ENCODE measurements at regions not wholly inside any gene's neighbourhood (a gene's known extent, or its start where the extent isn't known, plus 50 kb on each side); places are given as distances from the start of the nearest gene placed in this dataset.
"Not testable (repeated sequence)": the region's sequence is repeated elsewhere in the genome, so short reads cannot be mapped to it uniquely, and the experiment has no call there.

DNA sequence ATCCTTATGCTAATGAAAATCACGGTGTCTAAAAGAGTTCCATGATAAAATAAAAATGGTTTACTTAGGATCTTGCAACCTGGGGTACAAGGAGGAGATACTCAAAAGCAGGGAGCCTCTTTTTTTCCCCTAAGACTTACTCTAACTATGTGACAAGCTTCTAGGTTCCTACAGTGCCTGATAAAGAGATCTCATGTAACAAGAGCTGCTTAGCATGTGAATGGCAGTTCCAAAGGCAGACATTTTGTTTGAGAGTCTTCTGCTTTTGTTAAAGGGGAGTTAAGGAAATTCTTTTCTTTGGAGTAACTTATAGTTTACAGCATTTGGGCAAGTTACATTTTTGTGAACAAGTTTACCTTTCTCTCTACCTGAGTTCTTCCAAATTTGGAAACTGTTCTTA is 945.8 kb upstream of the ADGRB3 start:
- Histone ChIP-seq H3K36me3 (ENCODE audit: control insufficient read depth in 2 of 2, extremely low read depth in 1 of 2, insufficient read depth in 2 of 2, low read length in 2 of 2) (no peaks in the 10 kb centered on the region), H3K27ac (ENCODE audit: insufficient read depth, low read depth, low read length) (no peak overlapping the region), H3K9me3 (replicated peaks; ENCODE audit: control insufficient read depth, insufficient read depth, low read length) (no peaks in the 10 kb centered on the region), H3K9ac (replicated peaks; ENCODE audit: extremely low read depth, insufficient read depth, low read length) (no peak overlapping the region), H3K4me2 (ENCODE audit: insufficient read depth, low read length) (no peak overlapping the region), H3K9me1 (replicated peaks; ENCODE audit: control insufficient read depth, extremely low read depth, insufficient read depth, low read length) (no peaks in the 10 kb centered on the region), H3K27me3 (ENCODE audit: control insufficient read depth in 2 of 2, insufficient read depth in 2 of 2, low read length in 2 of 2) (no peaks in the 10 kb centered on the region), H3K4me3 (replicated peaks in 1 of 3; ENCODE audit: insufficient read depth in 1 of 3, low read depth in 1 of 3, low read length in 3 of 3) (no peak overlapping the region), H4K20me1 (replicated peaks; ENCODE audit: control insufficient read depth, extremely low read depth, insufficient read depth, low read length) (no peaks in the 10 kb centered on the region), H3K4me1 (ENCODE audit: control insufficient read depth, extremely low read depth, insufficient read depth, low read length) (peaks cover 2% of the 10 kb centered on the region), H3K79me2 (ENCODE audit: control insufficient read depth, insufficient read depth, low read length) (no peaks in the 10 kb centered on the region), H2AFZ (ENCODE audit: low read depth, low read length) (no peak overlapping the region)
- ChIA-PET POLR2A (no interaction called here), CTCF (no interaction called here)
- no TSS peak for BruUV-seq (replicated peaks)
- DNase-seq (ENCODE audit: low read depth, low spot score) (no peak), FAIRE-seq (no peak)
- TF ChIP-seq MAX (IDR thresholded peaks at IDR 0.05; ENCODE audit: insufficient read depth, insufficient read length) (no peak), GATA2 (IDR thresholded peaks at IDR 0.05; ENCODE audit: insufficient read depth, insufficient read length, low read depth, low read length) (no peak), CTCF (IDR thresholded peaks at IDR 0.05; ENCODE audit: extremely low read depth in 1 of 2, insufficient read depth in 1 of 2, low read depth in 1 of 2, low read length in 2 of 2) (no peak), MYC (IDR thresholded peaks at IDR 0.05; ENCODE audit: low read depth, low read length) (no peak), POLR2A (IDR thresholded peaks at IDR 0.05; ENCODE audit: low read depth, low read length) (no peak), EZH2 (IDR thresholded peaks at IDR 0.05; ENCODE audit: borderline replicate concordance, low read depth, low read length, severe bottlenecking) (no peak), POLR2AphosphoS5 (IDR thresholded peaks at IDR 0.05; ENCODE audit: insufficient read depth, low read depth, low read length) (no peak)
- dilution Hi-C loops (cut with MboI; ENCODE audit: extremely low pct_ligation_motif_present, low sequenced_read_pairs) = no loop called here
- intact Hi-C loops (cut with micrococcal nuclease) = no loop called here

GRCh38 chr6:67687396-67687795 is 947.7 kb upstream of the ADGRB3 start:
- H4K20me1 ChIP-seq (replicated peaks; ENCODE audit: control insufficient read depth, extremely low read depth, insufficient read depth, low read length) = no peaks in the 10 kb centered on the region
- no peak overlapping the region for H3K4me2 ChIP-seq (ENCODE audit: insufficient read depth, low read length)
- no TSS peak for BruUV-seq (replicated peaks)
- dilution Hi-C loops (cut with MboI; ENCODE audit: extremely low pct_ligation_motif_present, low sequenced_read_pairs) (no loop called here), intact Hi-C loops (cut with micrococcal nuclease) (no loop called here)
- H3K36me3 ChIP-seq (ENCODE audit: control insufficient read depth in 2 of 2, extremely low read depth in 1 of 2, insufficient read depth in 2 of 2, low read length in 2 of 2) = no peaks in the 10 kb centered on the region
- H2AFZ ChIP-seq (ENCODE audit: low read depth, low read length) = no peak overlapping the region
- no peak overlapping the region for H3K27ac ChIP-seq (ENCODE audit: insufficient read depth, low read depth, low read length)
- POLR2A ChIA-PET = no interaction called here
- H3K4me1 ChIP-seq (ENCODE audit: control insufficient read depth, extremely low read depth, insufficient read depth, low read length) = peaks cover 9% of the 10 kb centered on the region
- H3K9me1 ChIP-seq (replicated peaks; ENCODE audit: control insufficient read depth, extremely low read depth, insufficient read depth, low read length) = no peaks in the 10 kb centered on the region
- H3K79me2 ChIP-seq (ENCODE audit: control insufficient read depth, insufficient read depth, low read length) = no peaks in the 10 kb centered on the region
- CTCF ChIA-PET = no interaction called here
- H3K27me3 ChIP-seq (ENCODE audit: control insufficient read depth in 2 of 2, insufficient read depth in 2 of 2, low read length in 2 of 2) = no peaks in the 10 kb centered on the region
- H3K9me3 ChIP-seq (replicated peaks; ENCODE audit: control insufficient read depth, insufficient read depth, low read length) = no peaks in the 10 kb centered on the region
- FAIRE-seq = no peak
- H3K4me3 ChIP-seq (replicated peaks in 1 of 3; ENCODE audit: insufficient read depth in 1 of 3, low read depth in 1 of 3, low read length in 3 of 3) = no peak overlapping the region
- TF ChIP-seq CTCF (IDR thresholded peaks at IDR 0.05; ENCODE audit: extremely low read depth in 1 of 2, insufficient read depth in 1 of 2, low read depth in 1 of 2, low read length in 2 of 2) = no peak
- no peak overlapping the region for H3K9ac ChIP-seq (replicated peaks; ENCODE audit: extremely low read depth, insufficient read depth, low read length)
- no peak for DNase-seq (ENCODE audit: low read depth, low spot score)

DNA sequence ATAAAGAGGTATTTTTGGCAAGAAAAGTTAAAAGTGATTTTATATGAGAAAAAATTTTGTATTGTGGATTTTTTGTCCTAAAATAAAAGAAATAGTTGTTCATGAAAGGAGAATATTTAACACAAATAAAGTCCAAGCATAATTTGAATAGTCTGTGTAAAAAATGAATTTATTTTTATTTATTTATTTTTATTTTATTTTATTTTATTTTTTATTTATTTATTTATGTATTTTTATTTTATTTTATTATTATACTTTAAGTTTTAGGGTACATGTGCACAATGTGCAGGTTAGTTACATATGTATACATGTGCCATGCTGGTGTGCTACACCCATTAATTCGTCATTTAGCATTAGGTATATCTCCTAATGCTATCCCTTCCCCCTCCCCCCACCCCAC is 948.9 kb upstream of the ADGRB3 start:
- H2AFZ ChIP-seq (ENCODE audit: low read depth, low read length); H3K4me3 ChIP-seq (replicated peaks in 1 of 3; ENCODE audit: insufficient read depth in 1 of 3, low read depth in 1 of 3, low read length in 3 of 3); H4K20me1 ChIP-seq (replicated peaks; ENCODE audit: control insufficient read depth, extremely low read depth, insufficient read depth, low read length); dilution Hi-C loops (cut with MboI; ENCODE audit: extremely low pct_ligation_motif_present, low sequenced_read_pairs); H3K9me3 ChIP-seq (replicated peaks; ENCODE audit: control insufficient read depth, insufficient read depth, low read length); H3K36me3 ChIP-seq (ENCODE audit: control insufficient read depth in 2 of 2, extremely low read depth in 1 of 2, insufficient read depth in 2 of 2, low read length in 2 of 2); H3K9me1 ChIP-seq (replicated peaks; ENCODE audit: control insufficient read depth, extremely low read depth, insufficient read depth, low read length); H3K4me2 ChIP-seq (ENCODE audit: insufficient read depth, low read length); H3K4me1 ChIP-seq (ENCODE audit: control insufficient read depth, extremely low read depth, insufficient read depth, low read length); H3K9ac ChIP-seq (replicated peaks; ENCODE audit: extremely low read depth, insufficient read depth, low read length); CTCF ChIA-PET; BruUV-seq (replicated peaks); intact Hi-C loops (cut with micrococcal nuclease); POLR2A ChIA-PET; H3K79me2 ChIP-seq (ENCODE audit: control insufficient read depth, insufficient read depth, low read length); H3K27ac ChIP-seq (ENCODE audit: insufficient read depth, low read depth, low read length); DNase-seq (ENCODE audit: low read depth, low spot score); H3K27me3 ChIP-seq (ENCODE audit: control insufficient read depth in 2 of 2, insufficient read depth in 2 of 2, low read length in 2 of 2); FAIRE-seq: not testable (repeated sequence)

Measured in endothelial cell of umbilical vein (primary cell).